ENCODE measurements at regions not wholly inside any gene's neighbourhood (a gene's known extent, or its start where the extent isn't known, plus 50 kb on each side); places are given as distances from the start of the nearest gene placed in this dataset.

GRCh38 chr3:111307676-111308075, 234.3 kb upstream of the CD96 start:
- H3K4me3 ChIP-seq (ENCODE audit: low read depth, low read length) = no peak overlapping the region
- no peak for TF ChIP-seq CTCF (IDR thresholded peaks at IDR 0.05; ENCODE audit: control insufficient read depth, extremely low read depth, insufficient read depth)
- no peak for DNase-seq (ENCODE audit: low read depth)

- DNase-seq (ENCODE audit: low read depth) = no peak
- no peak overlapping the region for H3K4me3 ChIP-seq (ENCODE audit: low read depth, low read length)
- TF ChIP-seq CTCF (IDR thresholded peaks at IDR 0.05; ENCODE audit: control insufficient read depth, extremely low read depth, insufficient read depth) = no peak
These were observed 230.9 kb upstream of the CD96 start for GRCh38 chr3:111311126-111311525.

- H3K4me3 ChIP-seq (ENCODE audit: low read depth, low read length) = no peak overlapping the region
- TF ChIP-seq CTCF (IDR thresholded peaks at IDR 0.05; ENCODE audit: control insufficient read depth, extremely low read depth, insufficient read depth) = no peak
- DNase-seq (ENCODE audit: low read depth) = no peak
These were observed 230.2 kb upstream of the CD96 start for GRCh38 chr3:111311709-111312235.

- no peak overlapping the region for H3K4me3 ChIP-seq (ENCODE audit: low read depth, low read length)
- TF ChIP-seq CTCF (IDR thresholded peaks at IDR 0.05; ENCODE audit: control insufficient read depth, extremely low read depth, insufficient read depth) = no peak
- DNase-seq (ENCODE audit: low read depth) = peak; percentile 61
These were observed 227.7 kb upstream of the CD96 start for GRCh38 chr3:111314181-111314873.

- no peak overlapping the region for H3K4me3 ChIP-seq (ENCODE audit: low read depth, low read length)
- DNase-seq (ENCODE audit: low read depth) = no peak
- TF ChIP-seq CTCF (IDR thresholded peaks at IDR 0.05; ENCODE audit: control insufficient read depth, extremely low read depth, insufficient read depth) = no peak
These were observed 227.1 kb upstream of the CD96 start for GRCh38 chr3:111314898-111315297.

- no peak for DNase-seq (ENCODE audit: low read depth)
- no peak overlapping the region for H3K4me3 ChIP-seq (ENCODE audit: low read depth, low read length)
- TF ChIP-seq CTCF (IDR thresholded peaks at IDR 0.05; ENCODE audit: control insufficient read depth, extremely low read depth, insufficient read depth) = no peak
These were observed 225.9 kb upstream of the CD96 start for GRCh38 chr3:111315930-111316587.

All from LNCaP clone FGC (cell line).